ENCODE measurements at regions not wholly inside any gene's neighbourhood (a gene's known extent, or its start where the extent isn't known, plus 50 kb on each side); places are given as distances from the start of the nearest gene placed in this dataset.
"Not testable (repeated sequence)": the region's sequence is repeated elsewhere in the genome, so short reads cannot be mapped to it uniquely, and the experiment has no call there.

- DNase-seq (ENCODE audit: low spot score), result no peak
Measured at GRCh38 chr12:131552492-131552863, 158.4 kb upstream of the SFSWAP start.

DNA sequence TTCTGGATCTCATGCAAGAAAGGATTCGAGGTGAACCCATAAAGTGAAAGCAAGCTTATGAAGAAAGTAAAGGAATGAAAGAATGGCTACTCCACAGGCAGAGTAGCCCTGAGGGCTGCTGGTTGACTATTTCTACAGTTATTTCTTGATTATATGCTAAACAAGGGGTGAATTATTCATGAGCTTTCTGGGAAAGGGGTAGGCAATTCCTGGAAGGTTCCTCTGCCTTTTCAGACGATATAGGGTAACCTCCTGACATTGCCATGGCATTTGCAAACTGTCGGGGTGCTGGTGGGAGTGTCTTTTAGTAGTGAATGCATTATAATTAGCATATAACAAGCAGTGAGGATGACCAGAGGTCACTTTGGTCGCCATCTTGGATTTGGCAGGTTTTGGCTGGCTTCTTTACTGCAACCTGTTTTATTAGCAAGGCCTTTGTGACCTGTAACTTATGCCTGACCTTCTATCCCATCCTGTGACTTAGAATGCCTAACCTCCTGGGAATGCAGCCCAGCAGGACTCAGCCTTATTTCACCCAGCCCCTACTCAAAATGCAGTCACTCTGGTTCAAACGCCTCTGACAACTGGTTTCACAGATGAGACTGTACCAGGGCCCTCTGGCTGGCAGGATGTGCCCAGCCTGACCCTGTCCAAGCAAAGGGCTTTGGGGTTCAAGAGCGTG lies 157.7 kb upstream of the SFSWAP start:
- DNase-seq (ENCODE audit: low spot score), result no peak

DNA sequence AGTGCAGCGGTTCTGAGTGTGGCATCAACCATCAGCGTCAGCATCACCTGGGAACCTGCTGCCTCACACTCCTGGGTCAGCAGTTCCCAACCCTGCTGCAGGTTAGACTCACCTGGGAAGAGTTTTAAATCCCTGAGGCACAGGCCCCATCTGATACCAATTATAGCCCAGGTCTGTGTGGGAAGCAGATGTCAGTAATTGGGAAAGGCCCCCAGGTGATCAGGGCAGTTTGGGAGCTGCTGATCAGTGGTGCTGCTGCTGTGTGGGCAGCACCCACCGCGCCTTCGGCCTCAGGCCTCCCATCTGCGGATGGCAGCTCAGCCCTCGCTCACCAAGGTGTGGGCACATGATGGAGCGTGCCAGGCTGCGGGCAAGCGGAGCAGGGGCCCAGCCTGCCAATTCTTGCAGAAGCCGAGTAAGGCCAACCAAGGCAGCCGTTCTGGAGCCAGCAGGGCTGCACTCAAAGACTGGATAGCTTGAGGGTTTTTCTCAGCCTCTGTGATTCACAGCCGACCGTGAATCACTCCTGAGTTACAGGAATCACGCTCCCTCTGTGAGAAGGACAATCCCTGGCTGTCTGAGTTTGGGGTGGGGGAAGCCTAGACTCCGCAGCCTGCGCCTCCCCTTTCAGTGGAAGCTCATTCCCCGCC lies 155.6 kb upstream of the SFSWAP start:
- no peak for DNase-seq (ENCODE audit: low spot score)

DNA sequence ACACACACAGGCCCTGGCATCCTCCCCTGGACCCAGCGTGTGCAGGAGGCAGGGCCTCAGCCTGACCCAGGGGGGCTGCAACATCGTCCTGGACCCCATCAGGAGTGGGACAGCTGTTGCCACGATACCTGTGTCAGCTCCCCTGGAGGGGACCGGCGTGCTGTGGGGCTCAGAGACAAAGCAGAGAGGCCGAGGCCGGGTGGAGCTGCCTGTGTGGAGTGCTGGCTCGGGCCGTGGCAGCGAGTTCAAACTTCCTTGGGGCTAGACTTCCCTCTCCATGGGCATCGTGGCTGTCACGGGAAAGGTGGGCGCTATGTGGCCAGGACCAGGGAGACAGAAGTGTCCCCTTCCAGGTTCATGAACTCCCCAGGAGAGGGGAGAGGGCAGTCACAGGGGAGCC lies 155.0 kb upstream of the SFSWAP start:
- DNase-seq (ENCODE audit: low spot score), result no peak

DNA sequence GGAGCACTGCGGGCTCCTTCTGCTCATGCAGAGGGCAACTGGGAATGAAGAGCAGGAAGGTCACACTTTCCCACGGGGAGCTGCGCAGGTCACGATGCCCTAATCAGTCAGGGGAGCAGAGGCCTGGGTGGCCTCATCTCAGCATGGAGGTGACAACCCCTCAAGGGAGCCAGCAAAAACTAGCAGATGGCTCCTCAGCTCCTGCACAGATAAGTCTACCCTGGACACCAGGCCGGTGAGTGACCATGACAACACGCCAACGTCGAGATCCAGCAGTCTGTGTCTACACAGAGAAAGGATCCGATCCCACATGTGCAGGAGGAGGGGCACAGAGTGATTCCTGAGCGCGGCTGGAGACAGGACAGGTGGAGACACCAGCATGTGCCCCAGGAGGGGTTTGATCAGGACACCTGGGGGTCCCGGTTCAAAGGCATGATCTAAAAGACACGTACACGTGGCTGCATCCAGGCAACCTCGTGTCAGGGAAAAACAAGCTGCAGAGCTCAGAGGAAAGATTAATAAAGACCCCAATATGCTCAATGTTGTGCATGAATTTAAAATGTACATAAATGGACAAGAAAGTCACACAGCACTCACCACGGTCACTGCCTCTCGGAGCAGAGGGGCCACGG lies 153.7 kb upstream of the SFSWAP start:
- no peak for DNase-seq (ENCODE audit: low spot score)

- no peak for DNase-seq (ENCODE audit: low spot score)
Measured at GRCh38 chr12:131559517-131560516, 151.1 kb upstream of the SFSWAP start.

DNA sequence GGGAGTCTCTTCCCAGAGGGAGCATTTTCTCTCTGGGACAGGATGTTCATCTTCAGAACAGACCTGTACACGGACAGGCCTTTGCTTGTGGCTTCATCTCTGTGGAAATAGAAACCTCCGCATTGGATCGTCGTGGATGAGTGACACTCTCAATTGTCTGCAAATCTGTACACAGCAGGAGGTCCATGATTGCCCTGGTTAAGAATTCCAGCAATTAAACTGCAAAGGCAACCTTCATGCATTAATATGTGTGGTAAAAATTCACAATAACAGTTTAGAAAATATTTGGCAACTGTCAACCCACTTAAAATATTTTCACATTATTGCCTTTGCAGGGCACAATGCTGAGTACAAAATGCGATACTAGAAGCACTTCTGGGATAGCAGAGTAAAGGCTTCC lies 149.8 kb upstream of the SFSWAP start:
- DNase-seq (ENCODE audit: low spot score), result no peak

- no peak for DNase-seq (ENCODE audit: low spot score)
Measured at GRCh38 chr12:131561891-131562684, 148.8 kb upstream of the SFSWAP start.

- DNase-seq (ENCODE audit: low spot score), result not testable (repeated sequence)
Measured at GRCh38 chr12:131564138-131564727, 146.7 kb upstream of the SFSWAP start.

DNA sequence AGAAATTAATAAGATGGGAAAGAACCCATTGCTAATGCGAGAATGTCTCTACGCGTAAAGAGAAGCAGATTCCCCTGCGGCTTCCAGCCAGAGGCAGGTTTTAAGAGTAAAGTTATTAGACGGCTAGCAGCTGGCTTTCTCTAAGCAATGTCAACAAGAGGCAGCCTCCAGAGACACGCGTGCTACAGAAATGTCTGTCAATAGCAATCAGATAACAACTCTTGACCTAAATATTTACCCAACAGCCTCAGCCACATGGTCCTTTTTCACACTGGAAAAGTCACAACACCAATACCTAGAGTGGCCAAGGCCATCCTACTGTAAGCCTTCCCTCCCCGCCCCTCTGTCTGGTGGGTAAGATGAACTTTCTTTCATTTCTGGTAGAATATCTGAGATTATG lies 146.0 kb upstream of the SFSWAP start:
- DNase-seq (ENCODE audit: low spot score), result no peak

DNA sequence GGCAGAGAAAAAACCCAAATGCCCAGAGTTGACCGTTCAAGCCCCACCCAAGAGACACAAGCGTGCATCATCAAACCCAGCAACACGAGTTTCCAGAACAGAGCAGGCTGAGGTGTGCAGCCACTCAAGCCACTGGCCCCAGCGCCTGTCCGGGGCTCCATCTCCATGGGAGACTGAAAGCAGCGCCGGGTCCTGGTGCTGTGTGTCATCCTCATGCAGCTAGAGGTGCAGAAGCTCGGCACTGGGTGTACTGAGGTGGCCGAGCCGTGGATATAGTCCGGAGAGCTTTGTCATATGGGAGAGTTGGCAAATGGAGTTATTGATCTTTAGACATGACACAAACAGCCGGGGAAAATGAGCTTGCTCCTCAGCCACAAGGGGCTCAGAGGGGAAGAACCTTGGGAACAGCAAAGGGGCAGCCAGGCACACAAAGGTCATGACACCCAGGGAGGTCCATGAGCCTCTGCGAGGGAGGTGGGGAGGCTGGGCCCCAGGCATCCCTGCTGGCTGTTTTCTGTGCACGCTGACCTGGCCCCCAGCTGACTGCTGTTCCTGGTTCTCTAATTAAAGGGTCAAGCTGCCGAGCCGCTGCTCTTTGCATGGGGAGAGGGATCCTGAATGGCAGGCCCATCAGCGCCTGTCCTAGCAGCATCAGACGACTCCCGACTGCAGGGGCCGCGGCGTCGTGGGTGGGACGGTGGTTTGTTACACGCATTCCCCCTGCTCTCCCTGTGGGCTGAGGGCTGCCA lies 145.4 kb upstream of the SFSWAP start:
- DNase-seq (ENCODE audit: low spot score), result no peak

DNA sequence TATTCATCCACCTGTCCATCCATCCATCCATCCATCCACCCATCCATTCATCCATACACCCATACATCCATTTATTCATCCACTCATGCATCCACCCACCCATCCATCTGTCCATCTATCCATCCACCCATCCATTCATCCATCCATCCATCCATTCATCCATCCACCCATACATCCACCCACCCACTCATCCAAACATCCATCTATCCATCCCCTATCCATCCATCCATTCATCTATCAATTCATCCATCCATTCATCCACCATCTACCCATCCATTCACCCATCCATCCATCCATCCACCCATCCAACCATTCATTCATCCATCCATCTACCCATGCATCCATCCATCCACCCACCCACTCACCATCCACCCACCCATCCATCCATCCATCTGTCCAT lies 142.6 kb upstream of the SFSWAP start:
- no peak for DNase-seq (ENCODE audit: low spot score)

- no peak for DNase-seq (ENCODE audit: low spot score)
Measured at GRCh38 chr12:131570596-131570995, 140.3 kb upstream of the SFSWAP start.

- no peak for DNase-seq (ENCODE audit: low spot score)
Measured at GRCh38 chr12:131571827-131572226, 139.1 kb upstream of the SFSWAP start.

- no peak for DNase-seq (ENCODE audit: low spot score)
Measured at GRCh38 chr12:131572626-131573025, 138.3 kb upstream of the SFSWAP start.

DNA sequence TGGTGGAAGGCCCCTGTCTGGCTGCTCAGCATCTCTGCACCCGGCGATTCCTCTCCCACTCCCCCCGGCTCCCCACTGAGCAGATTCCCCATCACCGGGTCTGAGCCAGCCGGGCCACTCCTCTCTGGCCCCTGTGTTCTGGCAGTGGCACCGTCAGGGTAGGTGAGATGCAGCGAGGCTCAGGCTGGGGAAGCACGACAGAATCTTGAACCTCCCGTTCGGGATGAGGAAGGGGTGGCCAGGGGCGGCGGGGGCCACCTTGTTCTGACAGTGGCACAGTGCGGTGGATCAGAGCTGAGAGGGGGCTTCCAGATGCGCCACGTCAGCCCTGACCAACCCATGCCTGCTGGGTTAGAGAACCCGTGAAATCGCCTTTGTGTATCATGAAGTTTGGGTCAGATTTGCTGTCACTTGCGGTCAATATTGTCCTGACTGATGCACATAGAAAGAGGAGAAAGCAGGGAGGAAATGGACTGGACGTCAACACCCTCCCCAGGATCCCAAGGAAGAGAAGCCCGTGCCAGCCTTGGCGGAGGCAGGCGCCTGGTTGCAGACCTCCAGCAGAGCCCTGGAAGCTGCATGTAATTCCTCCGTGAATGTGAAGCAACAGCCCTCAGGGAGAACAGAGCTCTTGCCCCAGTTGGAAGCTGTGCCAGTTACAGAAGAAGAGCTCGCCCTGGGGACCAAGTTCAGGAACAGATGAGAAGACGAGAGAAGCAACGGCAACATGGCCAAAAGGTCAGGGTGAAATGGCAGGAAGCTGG lies 137.1 kb upstream of the SFSWAP start:
- DNase-seq (ENCODE audit: low spot score), result no peak

- DNase-seq (ENCODE audit: low spot score), result no peak
Measured at GRCh38 chr12:131574395-131574771, 136.5 kb upstream of the SFSWAP start.

DNA sequence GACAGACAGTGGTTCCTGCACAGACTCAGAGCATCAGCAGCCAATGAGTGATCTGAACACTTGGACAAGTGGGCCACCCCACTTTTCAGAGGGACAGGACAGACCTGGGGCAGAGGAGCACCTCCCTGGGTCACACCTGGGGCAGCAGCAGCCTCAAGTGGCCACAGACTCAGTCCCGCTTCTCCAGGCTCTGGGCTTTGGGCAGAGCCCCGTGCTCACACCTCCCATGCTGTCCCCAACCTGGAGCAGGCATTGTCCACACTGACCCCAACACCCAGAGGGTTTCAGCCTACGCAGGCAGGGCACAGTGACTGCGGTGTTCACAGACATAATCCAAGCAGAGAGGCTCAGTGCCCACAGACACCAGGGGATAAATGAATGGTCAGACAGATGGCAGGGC lies 135.5 kb upstream of the SFSWAP start:
- DNase-seq (ENCODE audit: low spot score), result no peak

DNA sequence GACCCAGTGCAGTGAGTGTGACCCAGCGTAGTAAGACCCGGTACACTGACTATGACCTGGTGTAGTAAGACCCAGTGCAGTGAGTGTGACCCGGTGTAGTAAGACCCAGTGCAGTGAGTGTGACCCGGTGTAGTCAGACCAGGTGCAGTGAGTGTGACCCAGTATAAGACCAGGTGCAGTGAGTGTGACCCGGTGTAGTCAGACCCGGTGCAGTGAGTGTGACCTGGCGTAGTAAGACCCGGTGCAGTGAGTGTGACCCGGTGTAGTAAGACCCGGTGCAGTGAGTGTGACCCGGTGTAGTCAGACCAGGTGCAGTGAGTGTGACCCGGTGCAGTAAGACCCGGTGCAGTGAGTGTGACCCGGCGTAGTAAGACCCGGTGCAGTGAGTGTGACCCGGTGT lies 134.2 kb upstream of the SFSWAP start:
- DNase-seq (ENCODE audit: low spot score), result not testable (repeated sequence)

DNA sequence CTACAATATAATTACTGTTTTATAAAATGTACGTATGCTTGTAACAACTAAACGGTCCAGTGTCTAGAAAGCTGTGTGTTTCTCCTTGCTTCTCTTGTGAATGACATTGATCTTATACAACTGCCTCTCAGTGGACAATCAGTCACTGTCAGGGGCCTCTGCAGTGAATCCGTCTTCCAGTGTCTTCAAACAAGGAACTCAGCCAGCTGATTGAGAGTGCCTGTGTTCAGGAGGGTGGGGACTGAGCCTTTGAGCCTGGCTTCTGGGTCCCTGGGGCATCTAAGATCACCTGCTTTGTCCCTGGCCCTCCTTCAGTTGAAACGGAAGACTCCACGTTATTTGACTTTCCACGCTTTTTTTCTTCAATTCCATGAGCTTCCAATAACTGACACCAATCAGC lies 133.1 kb upstream of the SFSWAP start:
- DNase-seq (ENCODE audit: low spot score), result no peak
